Hepatocyte (in vitro differentiated cells): ENCODE measurements at regions not wholly inside any gene's neighbourhood (a gene's known extent, or its start where the extent isn't known, plus 50 kb on each side); places are given as distances from the start of the nearest gene placed in this dataset.

Source experiments
- DNase-seq: peaks from one replicate; pipeline ENCODE4 v3.0.0-alpha.2; 2016; ENCODE audit warnings: low spot score
- H2AFZ ChIP-seq: fragments of 200-600 bp; sonication (generic); 2 replicates; pipeline ENCODE4 v1.6.0; 2016; ENCODE audit warnings: antibody characterized with exemption, mild to moderate bottlenecking
- H3K27ac ChIP-seq: fragments of 200-600 bp; sonication (generic); 2 replicates; pipeline ENCODE4 v1.5.1; 2016; ENCODE audit warnings: mild to moderate bottlenecking
- H3K27me3 ChIP-seq: fragments of 200-600 bp; sonication (generic); 2 replicates; pipeline ENCODE4 v1.6.1; 2016
- H3K36me3 ChIP-seq: fragments of 200-600 bp; sonication (generic); replicated peaks from 2 replicates; pipeline ENCODE4 v1.5.1; 2016; ENCODE audit warnings: low read depth; ENCODE audit not compliant: insufficient read depth
- H3K4me1 ChIP-seq: fragments of 200-600 bp; sonication (generic); 2 replicates; pipeline ENCODE4 v1.5.1; 2016; ENCODE audit warnings: mild to moderate bottlenecking, moderate library complexity; ENCODE audit not compliant: insufficient read depth
- H3K4me2 ChIP-seq: fragments of 200-600 bp; sonication (generic); 2 replicates; pipeline ENCODE4 v1.6.0; 2016
- H3K4me3 ChIP-seq: fragments of 200-600 bp; sonication (generic); 2 replicates; pipeline ENCODE4 v1.5.1; 2016; ENCODE audit warnings: mild to moderate bottlenecking
- H3K79me2 ChIP-seq: fragments of 200-600 bp; sonication (generic); 2 replicates; pipeline ENCODE4 v1.6.0; 2017; ENCODE audit warnings: mild to moderate bottlenecking
- H3K9me2 ChIP-seq: fragments of 200-600 bp; sonication (generic); replicated peaks from 2 replicates; pipeline ENCODE4 v1.6.0; 2017; ENCODE audit warnings: mild to moderate bottlenecking; ENCODE audit not compliant: insufficient read depth
- H3K9me3 ChIP-seq: fragments of 200-600 bp; sonication (generic); 2 replicates; pipeline ENCODE4 v1.5.1; 2016; ENCODE audit warnings: low read depth, mild to moderate bottlenecking
- H4K20me1 ChIP-seq: fragments of 200-600 bp; sonication (generic); 2 replicates; pipeline ENCODE4 v1.6.0; 2016; ENCODE audit warnings: mild to moderate bottlenecking; ENCODE audit not compliant: insufficient read depth, poor library complexity, severe bottlenecking
- EZH2 ChIP-seq: fragments of 200-600 bp; sonication (generic); IDR thresholded peaks from 2 replicates; pipeline ENCODE4 v1.6.1; 2016; ENCODE audit warnings: antibody characterized with exemption, mild to moderate bottlenecking, borderline replicate concordance
- EZH2phosphoT487 ChIP-seq: fragments of 200-600 bp; sonication (generic); IDR thresholded peaks from one replicate; pipeline ENCODE4 v1.6.1; 2018; ENCODE audit warnings: antibody characterized with exemption, mild to moderate bottlenecking, low read depth, moderate library complexity; ENCODE audit not compliant: unreplicated experiment, severe bottlenecking
- WGBS: methylation state at CpG from one replicate; pipeline ENCODE4 v1.1.6; 2016; ENCODE audit warnings: low lambda C conversion rate; ENCODE audit errors: missing lambda C conversion rate; 5-methylcytosine and 5-hydroxymethylcytosine counted together
- TF ChIP-seq, protein P1 (sequence below): fragments of 200-600 bp; sonication (generic); IDR thresholded peaks from 2 replicates; pipeline ENCODE4 v1.5.1; 2016; ENCODE audit warnings: antibody characterized with exemption, mild to moderate bottlenecking; ENCODE audit not compliant: poor library complexity

DNA sequence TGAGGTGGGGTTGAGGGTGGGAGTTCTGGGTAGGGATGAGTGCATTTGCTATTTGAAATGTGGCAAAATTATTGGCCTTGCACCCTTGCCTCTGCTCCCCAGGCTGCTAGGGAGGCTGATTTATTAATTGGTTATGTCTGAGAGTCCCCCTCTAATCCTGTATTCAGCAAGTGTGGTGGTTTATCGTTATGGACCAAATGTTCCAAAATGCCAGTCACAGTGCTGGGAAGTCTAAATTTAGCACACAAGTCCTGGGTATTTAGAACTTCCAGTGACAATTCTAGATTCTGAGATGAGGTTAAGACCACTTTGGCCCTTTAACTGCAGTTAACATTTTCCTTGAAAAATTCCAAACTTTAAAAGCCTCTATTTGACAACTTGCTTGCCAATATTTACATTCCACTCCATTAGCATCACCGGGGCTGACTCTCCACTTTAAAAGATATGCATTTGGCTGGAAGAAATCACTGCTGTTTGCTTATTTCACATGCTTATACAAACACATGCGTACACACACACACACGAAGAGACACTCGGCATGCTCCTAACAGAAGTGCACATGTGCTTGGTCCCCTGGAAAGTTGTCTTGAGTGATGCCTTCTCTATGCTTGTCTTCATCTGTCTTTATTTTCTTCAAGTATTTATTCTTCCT lies 247.7 kb downstream of the IL20RB start:
- H3K79me2 ChIP-seq: no peaks in the 10 kb centered on the region
- no peaks in the 10 kb centered on the region for H3K9me2 ChIP-seq
- H3K27ac ChIP-seq: peak overlapping the region; percentile 16
- H4K20me1 ChIP-seq: no peaks in the 10 kb centered on the region
- H3K9me3 ChIP-seq: no peaks in the 10 kb centered on the region
- H3K4me1 ChIP-seq: peaks cover 8% of the 10 kb centered on the region
- no peak overlapping the region for H3K4me2 ChIP-seq
- H2AFZ ChIP-seq: no peak overlapping the region
- H3K36me3 ChIP-seq: no peaks in the 10 kb centered on the region
- H3K4me3 ChIP-seq: no peak overlapping the region
- H3K27me3 ChIP-seq: no peaks in the 10 kb centered on the region
- TF ChIP-seq EZH2phosphoT487: no peak
- no peak for TF ChIP-seq EZH2
- TF ChIP-seq, protein P1, sequence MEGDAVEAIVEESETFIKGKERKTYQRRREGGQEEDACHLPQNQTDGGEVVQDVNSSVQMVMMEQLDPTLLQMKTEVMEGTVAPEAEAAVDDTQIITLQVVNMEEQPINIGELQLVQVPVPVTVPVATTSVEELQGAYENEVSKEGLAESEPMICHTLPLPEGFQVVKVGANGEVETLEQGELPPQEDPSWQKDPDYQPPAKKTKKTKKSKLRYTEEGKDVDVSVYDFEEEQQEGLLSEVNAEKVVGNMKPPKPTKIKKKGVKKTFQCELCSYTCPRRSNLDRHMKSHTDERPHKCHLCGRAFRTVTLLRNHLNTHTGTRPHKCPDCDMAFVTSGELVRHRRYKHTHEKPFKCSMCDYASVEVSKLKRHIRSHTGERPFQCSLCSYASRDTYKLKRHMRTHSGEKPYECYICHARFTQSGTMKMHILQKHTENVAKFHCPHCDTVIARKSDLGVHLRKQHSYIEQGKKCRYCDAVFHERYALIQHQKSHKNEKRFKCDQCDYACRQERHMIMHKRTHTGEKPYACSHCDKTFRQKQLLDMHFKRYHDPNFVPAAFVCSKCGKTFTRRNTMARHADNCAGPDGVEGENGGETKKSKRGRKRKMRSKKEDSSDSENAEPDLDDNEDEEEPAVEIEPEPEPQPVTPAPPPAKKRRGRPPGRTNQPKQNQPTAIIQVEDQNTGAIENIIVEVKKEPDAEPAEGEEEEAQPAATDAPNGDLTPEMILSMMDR: no peak
- DNase-seq: peak; percentile 23
- 17% methylated on average over 5 of the region's 5 CpGs for WGBS

DNA sequence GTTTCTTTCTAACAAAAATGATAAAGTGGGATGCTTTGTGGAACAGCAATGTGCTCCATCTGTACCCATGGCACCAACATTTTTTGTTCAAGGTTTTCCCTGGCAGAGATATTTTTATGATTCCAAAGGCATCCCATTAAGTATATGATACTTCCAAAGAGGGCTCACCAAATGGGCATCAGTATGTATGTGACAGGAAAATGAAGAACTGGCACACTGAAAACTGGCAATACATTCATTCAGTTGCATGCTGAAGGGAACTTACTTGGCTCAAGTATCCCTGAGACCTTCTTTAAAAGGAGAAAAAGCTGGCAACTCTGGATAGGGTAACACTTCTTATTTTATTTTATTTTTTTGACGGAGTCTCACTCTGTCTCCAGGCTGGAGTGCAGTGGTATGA lies 249.8 kb downstream of the IL20RB start:
- Histone ChIP-seq H3K9me2 (no peaks in the 10 kb centered on the region), H3K36me3 (no peaks in the 10 kb centered on the region), H3K27me3 (no peaks in the 10 kb centered on the region), H3K4me2 (no peak overlapping the region), H4K20me1 (no peaks in the 10 kb centered on the region), H3K4me1 (peaks cover 8% of the 10 kb centered on the region), H2AFZ (no peak overlapping the region), H3K4me3 (no peak overlapping the region), H3K79me2 (no peaks in the 10 kb centered on the region), H3K27ac (no peak overlapping the region), H3K9me3 (no peaks in the 10 kb centered on the region)
- TF ChIP-seq EZH2 (no peak), EZH2phosphoT487 (no peak)
- TF ChIP-seq, protein P1: no peak
- no peak for DNase-seq
- WGBS: 86% methylated on average over 1 of the region's 1 CpG

DNA sequence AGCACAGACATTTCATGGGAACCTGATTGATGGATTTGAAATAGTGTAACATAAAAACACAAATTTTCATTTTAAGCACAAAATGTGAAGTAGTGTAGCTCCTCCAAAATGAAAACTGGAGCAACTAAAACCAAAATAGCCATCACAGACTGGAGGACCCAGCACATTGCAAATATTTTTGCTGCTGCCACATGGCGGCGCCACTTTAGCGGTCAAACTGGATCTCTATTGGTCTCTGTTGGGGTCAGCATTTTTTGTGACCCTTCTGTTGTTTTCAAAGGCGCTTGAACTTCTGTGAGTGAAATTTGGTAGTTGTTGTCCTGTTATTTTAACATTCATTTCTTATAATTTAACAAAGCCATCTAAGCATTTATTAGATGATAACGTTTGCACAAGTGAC lies 259.9 kb downstream of the IL20RB start:
- Histone ChIP-seq H3K36me3 (no peaks in the 10 kb centered on the region), H3K27me3 (no peaks in the 10 kb centered on the region), H3K4me2 (no peak overlapping the region), H3K9me2 (no peaks in the 10 kb centered on the region), H3K9me3 (no peaks in the 10 kb centered on the region), H3K4me3 (no peak overlapping the region), H4K20me1 (no peaks in the 10 kb centered on the region), H2AFZ (no peak overlapping the region), H3K4me1 (no peaks in the 10 kb centered on the region), H3K27ac (no peak overlapping the region), H3K79me2 (no peaks in the 10 kb centered on the region)
- no peak for DNase-seq
- TF ChIP-seq EZH2: no peak
- TF ChIP-seq EZH2phosphoT487: no peak
- TF ChIP-seq, protein P1: peak; percentile 27
- WGBS: 31% methylated on average over 5 of the region's 5 CpGs
